Stomach (tissue), 8 donors: ENCODE measurements at regions not wholly inside any gene's neighbourhood (a gene's known extent, or its start where the extent isn't known, plus 50 kb on each side); places are given as distances from the start of the nearest gene placed in this dataset.

Experiments used
- DNase-seq, 2 donors: peaks; one replicate each; pipeline versions ENCODE4 v3.0.0 to v3.0.0-alpha.2; 2013 to 2019
- H3K27ac ChIP-seq, 5 donors: fragments of 200-600 bp in 4 of 5; sonication (generic) in 4 of 5; one replicate each; pipeline ENCODE4 v1.5.1; 2013 to 2019; ENCODE audit warnings: mild to moderate bottlenecking in 1 of 5, moderate library complexity in 1 of 5
- H3K27me3 ChIP-seq, 3 donors: fragments of 200-600 bp; sonication (generic); one replicate each; pipeline ENCODE4 v1.5.1; 2017 to 2019; ENCODE audit warnings: mixed run types in 1 of 3
- H3K36me3 ChIP-seq, 4 donors: fragments of 200-600 bp; sonication (generic); 1 replicate in 3 of 4; 2 replicates in 1 of 4; pipeline ENCODE4 v1.5.1; 2016 to 2019
- H3K4me1 ChIP-seq, 4 donors: fragments of 200-600 bp; sonication (generic); one replicate each; pipeline ENCODE4 v1.5.1; 2016 to 2019
- H3K4me3 ChIP-seq, 4 donors: fragments of 200-600 bp; sonication (generic) in 3 of 4; one replicate each; pipeline ENCODE4 v1.5.1; 2016 to 2019; ENCODE audit warnings: mild to moderate bottlenecking in 1 of 4
- H3K9me3 ChIP-seq, 4 donors: fragments of 200-600 bp; sonication (generic); one replicate each; pipeline ENCODE4 v1.5.1; 2016 to 2019
- CTCF ChIP-seq, 7 experiments: fragments of 450-650 bp in 4 of 7; fragments of 200-600 bp in 3 of 7; sonication (generic) in 3 of 7; IDR thresholded peaks; one replicate each; pipeline ENCODE4 v1.5.1; 2016 to 2019; ENCODE audit warnings: antibody characterized with exemption in 7 of 7, control low read depth in 2 of 7, mild to moderate bottlenecking in 1 of 7
- EP300 ChIP-seq: sonication (generic); formaldehyde crosslinking; IDR thresholded peaks from one replicate; pipeline ENCODE4 v1.6.1; 2017; ENCODE audit warnings: antibody characterized with exemption
- POLR2A ChIP-seq, 4 donors: fragments of 450-650 bp; IDR thresholded peaks; one replicate each; pipeline ENCODE4 v1.6.1; 2016; ENCODE audit warnings: antibody characterized with exemption in 4 of 4, control low read depth in 2 of 4, mild to moderate bottlenecking in 1 of 4, moderate library complexity in 1 of 4
- POLR2AphosphoS5 ChIP-seq, 3 donors: sonication (generic); formaldehyde crosslinking; IDR thresholded peaks; one replicate each; pipeline ENCODE4 v1.6.1; 2016; ENCODE audit warnings: antibody characterized with exemption in 3 of 3
- WGBS, 5 donors: extraction: QIAGEN DNeasy Blood & Tissue Kit in 3 of 5; methylation state at CpG; one replicate each; pipeline versions ENCODE4 v1.1.5 to v1.1.7; 2013 to 2018; 5-methylcytosine and 5-hydroxymethylcytosine counted together
- intact Hi-C: fragments of 100-400 bp; cut with DNase I; formaldehyde crosslinking; loops from one replicate; pipeline ENCODE4 v1.15.1; 2023; ENCODE audit warnings: low total_unique reads
- donor health status: healthy with polysubstance abuse.
- donor health status: Bipolar disorder and iron deficiency.
- donor health status: healthy.

- Histone ChIP-seq H3K27ac (no peak overlapping the region), H3K4me3 (no peak overlapping the region), H3K9me3 (peaks cover 0 to 5% (median under 1%) of the 10 kb centered on the region in 4 donors), H3K27me3 (no peaks in the 10 kb centered on the region), H3K36me3 (no peaks in the 10 kb centered on the region), H3K4me1 (no peaks in the 10 kb centered on the region)
- WGBS, 5 donors = 54 to 78% (median 74%) methylated on average over 1 of the region's 1 CpG
- intact Hi-C loops = no loop called here
- TF ChIP-seq POLR2AphosphoS5 (IDR thresholded peaks at IDR 0.05) = no peak
- no peak for TF ChIP-seq POLR2A (IDR thresholded peaks at IDR 0.05)
- TF ChIP-seq EP300 = no peak
- TF ChIP-seq CTCF (IDR thresholded peaks at IDR 0.05) = no peak
- peak in 1 of 2 donors; percentile 32 for DNase-seq
These were observed 297.9 kb downstream of the BCL11B start for GRCh38 chr14:98974113-98974512.

- intact Hi-C loops = no loop called here
- WGBS, 5 donors = 59 to 74% (median 69%) methylated on average over 3 of the region's 3 CpGs
- peaks cover 0 to 10% (median 2%) of the 10 kb centered on the region in 4 donors for H3K9me3 ChIP-seq
- no peak overlapping the region for H3K4me3 ChIP-seq
- no peak for DNase-seq
- no peak overlapping the region for H3K27ac ChIP-seq
- H3K27me3 ChIP-seq = no peaks in the 10 kb centered on the region
- no peaks in the 10 kb centered on the region for H3K36me3 ChIP-seq
- TF ChIP-seq EP300 (no peak), POLR2A (IDR thresholded peaks at IDR 0.05) (no peak), CTCF (IDR thresholded peaks at IDR 0.05) (no peak), POLR2AphosphoS5 (IDR thresholded peaks at IDR 0.05) (no peak)
- no peaks in the 10 kb centered on the region for H3K4me1 ChIP-seq
These were observed 295.7 kb downstream of the BCL11B start for GRCh38 chr14:98976271-98976670.

GRCh38 chr14:98977451-98977850 lies 294.5 kb downstream of the BCL11B start:
- TF ChIP-seq EP300 (no peak), CTCF (IDR thresholded peaks at IDR 0.05) (no peak), POLR2AphosphoS5 (IDR thresholded peaks at IDR 0.05) (no peak), POLR2A (IDR thresholded peaks at IDR 0.05) (no peak)
- no peaks in the 10 kb centered on the region for H3K4me1 ChIP-seq
- no peaks in the 10 kb centered on the region for H3K36me3 ChIP-seq
- H3K9me3 ChIP-seq = peaks cover 0 to 10% (median 2%) of the 10 kb centered on the region in 4 donors
- H3K4me3 ChIP-seq = no peak overlapping the region
- no peaks in the 10 kb centered on the region for H3K27me3 ChIP-seq
- H3K27ac ChIP-seq = no peak overlapping the region
- no peak for DNase-seq
- intact Hi-C loops = no loop called here

- Histone ChIP-seq H3K27ac (no peak overlapping the region), H3K9me3 (peaks cover 0 to 10% (median 2%) of the 10 kb centered on the region in 4 donors), H3K4me3 (no peak overlapping the region), H3K27me3 (no peaks in the 10 kb centered on the region), H3K36me3 (no peaks in the 10 kb centered on the region), H3K4me1 (no peaks in the 10 kb centered on the region)
- 80 to 85% (median 83%) methylated on average over 8 of the region's 8 CpGs for WGBS, 5 donors
- no peak for DNase-seq
- no peak for TF ChIP-seq EP300
- TF ChIP-seq POLR2AphosphoS5 (IDR thresholded peaks at IDR 0.05) = no peak
- TF ChIP-seq POLR2A (IDR thresholded peaks at IDR 0.05) = no peak
- TF ChIP-seq CTCF (IDR thresholded peaks at IDR 0.05) = no peak
- intact Hi-C loops = no loop called here
These were observed 289.0 kb downstream of the BCL11B start for GRCh38 chr14:98982986-98983385.
